ENCODE measurements at regions not wholly inside any gene's neighbourhood (a gene's known extent, or its start where the extent isn't known, plus 50 kb on each side); places are given as distances from the start of the nearest gene placed in this dataset.

DNA sequence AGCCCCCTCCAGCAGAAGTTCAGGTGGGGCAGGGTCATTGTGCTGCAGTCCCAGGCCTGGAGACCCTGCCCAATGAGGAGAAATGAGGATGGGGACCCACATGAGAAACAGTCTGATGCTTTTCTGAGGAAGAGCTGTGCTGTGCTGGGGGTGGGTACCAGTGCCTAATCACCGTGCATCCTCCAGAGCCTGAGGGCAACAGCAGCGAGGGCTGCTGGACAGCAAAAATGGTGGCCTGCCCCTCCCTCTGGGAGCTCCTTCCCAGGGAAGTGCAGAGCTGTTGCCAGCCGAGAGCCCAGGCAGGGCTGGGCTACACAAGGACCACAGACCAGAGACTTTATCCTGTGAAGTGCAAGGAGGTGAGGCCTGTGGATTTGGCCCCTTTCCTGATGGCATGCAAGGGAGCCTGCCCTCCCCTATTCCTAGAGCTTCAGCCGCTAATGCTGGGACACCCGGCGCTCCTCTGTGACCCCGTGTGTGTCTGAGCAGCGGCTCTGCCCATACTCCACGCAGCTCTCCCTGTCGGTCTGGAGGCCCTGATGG lies 134.8 kb downstream of the DSEL start:
- H3K36me3 ChIP-seq (ENCODE audit: control insufficient read depth in 3 of 3, insufficient read depth in 3 of 3, low read length in 3 of 3): no peaks in the 10 kb centered on the region
- no peaks in the 10 kb centered on the region for H3K9me3 ChIP-seq (ENCODE audit: control insufficient read depth in 3 of 3, low read length in 3 of 3)

DNA sequence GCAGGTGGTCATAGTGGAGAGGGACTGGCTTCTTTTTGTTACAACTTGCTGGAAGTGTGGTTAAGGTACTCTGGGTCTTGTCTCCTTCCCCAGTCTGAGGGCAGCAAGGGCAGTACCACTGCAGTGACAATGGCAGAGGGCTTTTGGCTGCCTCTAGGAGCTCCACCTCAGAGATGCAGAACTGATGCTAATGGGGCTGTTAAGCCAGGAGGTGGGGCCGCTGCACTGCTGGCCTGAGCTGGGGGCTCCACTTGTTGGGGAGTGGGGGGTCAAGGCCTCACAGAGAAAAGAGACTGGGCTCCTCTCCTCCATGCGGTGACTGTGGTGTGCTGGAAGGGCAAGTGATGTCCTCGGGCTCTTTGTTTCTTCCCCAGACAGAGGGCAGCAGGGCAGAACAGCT lies 135.7 kb downstream of the DSEL start:
- Histone ChIP-seq H3K9me3 (ENCODE audit: control insufficient read depth in 3 of 3, low read length in 3 of 3) (no peaks in the 10 kb centered on the region), H3K4me1 (ENCODE audit: control insufficient read depth in 3 of 3, insufficient read depth in 3 of 3, low read length in 3 of 3) (no peaks in the 10 kb centered on the region), H3K9ac (ENCODE audit: low read depth in 1 of 3, low read length in 3 of 3) (no peak overlapping the region), H3K4me3 (ENCODE audit: low read length in 3 of 3) (no peak overlapping the region), H3K27me3 (ENCODE audit: control insufficient read depth in 3 of 3, insufficient read depth in 3 of 3, low read length in 3 of 3) (no peaks in the 10 kb centered on the region), H3K36me3 (ENCODE audit: control insufficient read depth in 3 of 3, insufficient read depth in 3 of 3, low read length in 3 of 3) (no peaks in the 10 kb centered on the region), H3K27ac (ENCODE audit: low read depth, low read length) (no peak overlapping the region)

More for the DNA sequence above, 134.8 kb downstream of the DSEL start:
- no peak overlapping the region for H3K27ac ChIP-seq (ENCODE audit: low read depth, low read length)
- H3K9ac ChIP-seq (ENCODE audit: low read depth in 1 of 3, low read length in 3 of 3): no peak overlapping the region
- H3K4me1 ChIP-seq (ENCODE audit: control insufficient read depth in 3 of 3, insufficient read depth in 3 of 3, low read length in 3 of 3): no peaks in the 10 kb centered on the region
- H3K27me3 ChIP-seq (ENCODE audit: control insufficient read depth in 3 of 3, insufficient read depth in 3 of 3, low read length in 3 of 3): no peaks in the 10 kb centered on the region
- H3K4me3 ChIP-seq (ENCODE audit: low read length in 3 of 3): no peak overlapping the region

DNA sequence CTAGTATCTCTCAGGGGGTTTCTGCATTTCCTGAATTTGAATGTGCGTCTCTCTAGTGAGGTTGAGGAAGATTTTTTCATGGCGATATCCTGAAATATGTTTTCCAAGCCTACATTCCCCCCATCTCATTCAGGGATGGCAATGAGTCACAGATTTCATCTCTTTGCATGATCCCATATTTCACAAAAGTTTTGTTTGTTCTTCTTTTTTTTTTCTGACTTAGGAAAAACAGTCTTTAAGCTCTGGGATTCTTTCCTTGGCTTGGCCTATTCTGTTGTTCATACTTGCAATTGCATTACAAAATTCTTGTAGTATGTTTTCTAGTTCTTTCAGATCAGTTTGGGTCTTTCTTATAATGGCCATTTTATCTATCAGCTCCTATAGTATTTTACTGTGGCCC lies 136.5 kb downstream of the DSEL start:
- Histone ChIP-seq H3K4me1 (ENCODE audit: control insufficient read depth in 3 of 3, insufficient read depth in 3 of 3, low read length in 3 of 3) (no peaks in the 10 kb centered on the region), H3K36me3 (ENCODE audit: control insufficient read depth in 3 of 3, insufficient read depth in 3 of 3, low read length in 3 of 3) (no peaks in the 10 kb centered on the region), H3K9ac (ENCODE audit: low read depth in 1 of 3, low read length in 3 of 3) (no peak overlapping the region), H3K4me3 (ENCODE audit: low read length in 3 of 3) (no peak overlapping the region), H3K27me3 (ENCODE audit: control insufficient read depth in 3 of 3, insufficient read depth in 3 of 3, low read length in 3 of 3) (no peaks in the 10 kb centered on the region), H3K9me3 (ENCODE audit: control insufficient read depth in 3 of 3, low read length in 3 of 3) (no peaks in the 10 kb centered on the region), H3K27ac (ENCODE audit: low read depth, low read length) (no peak overlapping the region)

DNA sequence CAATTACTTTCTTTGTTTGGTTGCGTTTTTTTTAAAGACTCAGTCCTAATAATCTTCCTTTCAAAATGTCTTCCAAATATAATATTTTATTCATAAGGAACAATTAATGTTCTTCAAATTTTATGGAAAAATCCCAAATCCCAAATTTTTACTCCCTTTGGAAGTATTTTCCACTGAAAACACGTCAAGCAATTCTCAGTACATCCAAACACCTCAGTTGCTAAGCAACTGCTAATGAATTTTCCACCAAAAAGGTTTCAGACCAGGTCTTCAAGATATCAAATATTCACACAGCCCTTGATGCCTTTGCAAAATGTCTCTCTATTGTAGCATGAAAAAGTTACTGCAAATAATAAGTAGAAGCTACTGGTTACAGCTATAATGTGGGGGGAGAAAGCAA lies 140.1 kb downstream of the DSEL start:
- H3K27ac ChIP-seq (ENCODE audit: low read depth, low read length): no peak overlapping the region
- H3K9ac ChIP-seq (ENCODE audit: low read depth in 1 of 3, low read length in 3 of 3): no peak overlapping the region
- H3K4me3 ChIP-seq (ENCODE audit: low read length in 3 of 3): no peak overlapping the region
- no peaks in the 10 kb centered on the region for H3K27me3 ChIP-seq (ENCODE audit: control insufficient read depth in 3 of 3, insufficient read depth in 3 of 3, low read length in 3 of 3)
- no peaks in the 10 kb centered on the region for H3K4me1 ChIP-seq (ENCODE audit: control insufficient read depth in 3 of 3, insufficient read depth in 3 of 3, low read length in 3 of 3)
- no peaks in the 10 kb centered on the region for H3K36me3 ChIP-seq (ENCODE audit: control insufficient read depth in 3 of 3, insufficient read depth in 3 of 3, low read length in 3 of 3)
- H3K9me3 ChIP-seq (ENCODE audit: control insufficient read depth in 3 of 3, low read length in 3 of 3): no peaks in the 10 kb centered on the region

DNA sequence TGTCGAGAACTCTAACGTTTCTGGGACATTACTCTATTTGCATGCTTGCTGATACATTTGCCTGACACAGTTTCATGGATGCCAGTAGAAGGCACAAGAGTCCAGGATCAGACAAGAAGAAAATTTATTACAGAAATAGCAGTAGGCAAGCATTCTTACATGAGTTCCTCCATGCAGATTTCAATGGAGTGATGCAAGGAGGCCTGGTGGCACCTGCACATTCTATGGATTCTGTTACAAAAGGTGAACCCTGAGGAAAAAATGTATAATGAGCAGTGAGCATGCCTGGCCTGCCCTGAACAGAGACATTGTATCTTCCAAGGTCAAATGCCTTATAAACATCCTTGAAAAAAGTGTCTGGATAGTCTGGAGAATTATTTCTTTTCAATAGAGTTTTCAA lies 142.9 kb downstream of the DSEL start:
- Histone ChIP-seq H3K9ac (ENCODE audit: low read depth in 1 of 3, low read length in 3 of 3) (no peak overlapping the region), H3K9me3 (ENCODE audit: control insufficient read depth in 3 of 3, low read length in 3 of 3) (no peaks in the 10 kb centered on the region), H3K4me1 (ENCODE audit: control insufficient read depth in 3 of 3, insufficient read depth in 3 of 3, low read length in 3 of 3) (no peaks in the 10 kb centered on the region), H3K4me3 (ENCODE audit: low read length in 3 of 3) (no peak overlapping the region), H3K27ac (ENCODE audit: low read depth, low read length) (no peak overlapping the region), H3K27me3 (ENCODE audit: control insufficient read depth in 3 of 3, insufficient read depth in 3 of 3, low read length in 3 of 3) (no peaks in the 10 kb centered on the region), H3K36me3 (ENCODE audit: control insufficient read depth in 3 of 3, insufficient read depth in 3 of 3, low read length in 3 of 3) (no peaks in the 10 kb centered on the region)

DNA sequence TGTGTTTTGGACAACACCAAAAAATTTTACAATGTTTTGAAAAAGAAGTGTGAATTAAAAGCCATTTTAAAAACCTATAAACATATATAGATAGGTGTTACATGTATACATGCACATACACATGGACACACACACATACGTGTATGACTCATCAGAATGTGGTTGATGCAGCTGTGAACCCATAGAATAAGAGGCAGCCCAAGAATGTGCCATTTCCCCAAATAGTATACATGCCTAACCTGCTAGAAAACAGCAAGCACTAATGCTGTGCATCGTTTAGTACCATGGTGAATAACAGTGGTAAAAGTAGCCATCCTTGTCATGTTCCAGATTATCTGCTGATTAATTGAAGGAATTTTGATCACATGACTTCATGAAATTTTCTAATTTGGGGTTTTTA lies 149.0 kb downstream of the DSEL start:
- H3K27ac ChIP-seq (ENCODE audit: low read depth, low read length): no peak overlapping the region
- H3K9ac ChIP-seq (ENCODE audit: low read depth in 1 of 3, low read length in 3 of 3): no peak overlapping the region
- H3K4me1 ChIP-seq (ENCODE audit: control insufficient read depth in 3 of 3, insufficient read depth in 3 of 3, low read length in 3 of 3): no peaks in the 10 kb centered on the region
- no peaks in the 10 kb centered on the region for H3K9me3 ChIP-seq (ENCODE audit: control insufficient read depth in 3 of 3, low read length in 3 of 3)
- H3K4me3 ChIP-seq (ENCODE audit: low read length in 3 of 3): no peak overlapping the region
- no peaks in the 10 kb centered on the region for H3K27me3 ChIP-seq (ENCODE audit: control insufficient read depth in 3 of 3, insufficient read depth in 3 of 3, low read length in 3 of 3)
- H3K36me3 ChIP-seq (ENCODE audit: control insufficient read depth in 3 of 3, insufficient read depth in 3 of 3, low read length in 3 of 3): no peaks in the 10 kb centered on the region

DNA sequence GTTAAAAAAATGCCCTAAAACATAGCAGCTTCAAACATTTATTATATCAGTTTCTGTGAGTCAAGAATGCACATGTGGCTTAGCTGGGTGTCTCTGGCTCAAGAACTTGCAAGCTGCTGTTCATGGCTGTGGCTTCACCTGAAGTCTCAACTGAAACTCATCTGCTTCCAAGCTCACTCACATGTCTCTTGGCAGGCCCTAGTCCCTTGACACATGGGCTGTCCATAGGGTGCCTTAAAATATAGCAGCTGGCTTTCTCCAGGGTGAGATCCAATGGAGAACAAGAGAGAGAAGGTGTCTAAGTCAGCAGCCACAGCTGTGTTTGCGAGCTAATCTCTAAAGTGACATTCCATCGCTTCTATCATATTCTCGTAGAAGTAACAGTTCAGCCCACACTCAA lies 152.8 kb downstream of the DSEL start:
- Histone ChIP-seq H3K4me3 (ENCODE audit: low read length in 3 of 3) (no peak overlapping the region), H3K27ac (ENCODE audit: low read depth, low read length) (no peak overlapping the region), H3K9ac (ENCODE audit: low read depth in 1 of 3, low read length in 3 of 3) (no peak overlapping the region), H3K36me3 (ENCODE audit: control insufficient read depth in 3 of 3, insufficient read depth in 3 of 3, low read length in 3 of 3) (no peaks in the 10 kb centered on the region), H3K4me1 (ENCODE audit: control insufficient read depth in 3 of 3, insufficient read depth in 3 of 3, low read length in 3 of 3) (peaks cover 0 to 8% (median 2%) of the 10 kb centered on the region in 3 donors), H3K9me3 (ENCODE audit: control insufficient read depth in 3 of 3, low read length in 3 of 3) (no peaks in the 10 kb centered on the region), H3K27me3 (ENCODE audit: control insufficient read depth in 3 of 3, insufficient read depth in 3 of 3, low read length in 3 of 3) (no peaks in the 10 kb centered on the region)

DNA sequence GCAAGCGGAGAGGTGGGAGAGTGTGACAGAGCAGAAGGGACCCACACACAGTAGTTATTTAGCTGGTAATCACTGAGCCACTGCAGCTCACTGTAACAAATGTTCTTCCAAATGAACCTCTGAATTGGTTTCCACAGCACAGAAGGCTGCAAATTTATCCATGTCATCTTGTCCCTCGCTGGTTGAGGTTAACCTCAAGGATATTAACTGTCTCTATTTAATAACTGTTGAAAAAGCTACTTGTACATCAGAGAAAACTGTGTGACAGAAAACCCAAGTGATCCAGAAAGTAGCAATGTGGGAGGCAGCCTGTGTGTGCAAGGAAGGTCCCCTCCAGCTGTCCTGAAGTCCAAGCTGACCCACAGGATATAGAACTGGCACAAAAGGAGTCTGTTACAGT lies 153.6 kb downstream of the DSEL start:
- Histone ChIP-seq H3K4me3 (ENCODE audit: low read length in 3 of 3) (no peak overlapping the region), H3K27ac (ENCODE audit: low read depth, low read length) (no peak overlapping the region), H3K36me3 (ENCODE audit: control insufficient read depth in 3 of 3, insufficient read depth in 3 of 3, low read length in 3 of 3) (no peaks in the 10 kb centered on the region)

DNA sequence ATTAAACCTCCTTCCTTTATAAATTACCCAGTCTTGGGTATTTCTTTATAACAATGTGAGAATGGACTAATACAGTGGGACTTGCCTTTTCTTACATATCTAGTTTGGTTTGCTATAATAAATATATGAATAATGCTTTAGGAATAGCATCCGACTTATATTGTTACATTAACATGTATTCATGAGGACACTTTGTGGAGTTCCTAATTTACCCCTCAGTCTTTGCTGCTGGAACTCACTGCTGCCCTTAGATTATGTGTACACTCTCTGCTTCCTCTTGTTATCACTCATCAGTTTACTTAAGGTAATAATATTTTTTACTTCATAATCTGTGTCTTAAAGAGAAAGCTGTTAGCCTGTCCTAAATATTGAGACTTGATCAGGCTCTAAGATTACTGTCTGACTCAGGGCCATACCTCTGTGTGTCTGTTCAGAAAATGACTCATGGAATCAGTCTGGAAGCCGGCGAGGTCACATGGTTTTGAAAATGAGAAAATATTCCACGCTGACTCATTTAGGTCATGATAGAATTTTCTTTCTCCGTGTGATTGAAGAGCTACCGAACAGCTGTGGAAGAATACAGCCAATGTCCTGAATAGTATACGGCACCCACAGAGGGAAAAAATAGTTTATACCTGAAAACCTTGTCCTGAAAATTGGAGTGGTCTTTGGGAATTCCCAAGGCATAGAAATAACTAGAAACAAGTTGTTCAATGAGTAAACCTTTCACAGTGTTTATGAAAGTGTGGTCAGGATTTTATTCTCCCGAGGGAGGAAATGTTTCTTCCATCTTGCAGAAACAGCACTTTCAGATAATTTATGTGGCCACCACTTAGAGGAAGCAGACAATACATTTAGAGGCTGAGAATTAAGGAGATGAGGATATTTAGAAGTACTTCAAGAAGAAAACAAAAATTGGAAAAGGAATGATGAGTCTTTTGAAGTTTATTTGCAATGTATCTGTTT lies 156.4 kb downstream of the DSEL start:
- Histone ChIP-seq H3K27me3 (ENCODE audit: control insufficient read depth in 3 of 3, insufficient read depth in 3 of 3, low read length in 3 of 3) (no peaks in the 10 kb centered on the region), H3K36me3 (ENCODE audit: control insufficient read depth in 3 of 3, insufficient read depth in 3 of 3, low read length in 3 of 3) (no peaks in the 10 kb centered on the region), H3K9me3 (ENCODE audit: control insufficient read depth in 3 of 3, low read length in 3 of 3) (no peaks in the 10 kb centered on the region), H3K9ac (ENCODE audit: low read depth in 1 of 3, low read length in 3 of 3) (peak overlapping the region in 2 of 3 donors; percentile 21 to 51), H3K4me1 (ENCODE audit: control insufficient read depth in 3 of 3, insufficient read depth in 3 of 3, low read length in 3 of 3) (peaks cover 0 to 8% (median 2%) of the 10 kb centered on the region in 3 donors), H3K27ac (ENCODE audit: low read depth, low read length) (peak overlapping the region; percentile 84), H3K4me3 (ENCODE audit: low read length in 3 of 3) (peak overlapping the region in 2 of 3 donors; percentile 12 to 45)

More for the DNA sequence above, 153.6 kb downstream of the DSEL start:
- Histone ChIP-seq H3K9ac (ENCODE audit: low read depth in 1 of 3, low read length in 3 of 3) (no peak overlapping the region), H3K9me3 (ENCODE audit: control insufficient read depth in 3 of 3, low read length in 3 of 3) (no peaks in the 10 kb centered on the region), H3K4me1 (ENCODE audit: control insufficient read depth in 3 of 3, insufficient read depth in 3 of 3, low read length in 3 of 3) (peaks cover 0 to 8% (median 2%) of the 10 kb centered on the region in 3 donors), H3K27me3 (ENCODE audit: control insufficient read depth in 3 of 3, insufficient read depth in 3 of 3, low read length in 3 of 3) (no peaks in the 10 kb centered on the region)

DNA sequence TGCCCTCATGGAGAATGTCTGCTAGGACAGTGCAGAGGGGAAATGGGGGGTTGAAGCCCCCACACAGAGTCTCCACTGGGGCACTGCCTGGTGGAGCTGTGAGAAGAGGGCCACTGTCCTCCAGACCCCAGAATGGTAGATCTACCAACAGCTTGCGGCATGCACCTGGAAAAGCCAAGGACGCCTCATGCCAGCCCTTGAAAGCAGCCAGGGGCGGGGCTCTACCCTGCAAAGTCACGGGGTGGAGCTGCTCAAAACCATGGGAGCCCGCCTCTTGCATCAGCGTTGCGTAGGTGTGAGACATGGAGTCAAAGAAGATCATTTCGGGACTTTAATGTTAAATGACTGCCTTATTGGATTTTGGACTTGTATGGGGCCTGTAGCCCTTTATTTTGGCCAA lies 157.6 kb downstream of the DSEL start:
- Histone ChIP-seq H3K27ac (ENCODE audit: low read depth, low read length) (peak overlapping the region; percentile 84), H3K9ac (ENCODE audit: low read depth in 1 of 3, low read length in 3 of 3) (no peak overlapping the region), H3K4me3 (ENCODE audit: low read length in 3 of 3) (no peak overlapping the region)

More for the DNA sequence above, 157.6 kb downstream of the DSEL start:
- H3K9me3 ChIP-seq (ENCODE audit: control insufficient read depth in 3 of 3, low read length in 3 of 3): no peaks in the 10 kb centered on the region
- no peaks in the 10 kb centered on the region for H3K27me3 ChIP-seq (ENCODE audit: control insufficient read depth in 3 of 3, insufficient read depth in 3 of 3, low read length in 3 of 3)
- H3K4me1 ChIP-seq (ENCODE audit: control insufficient read depth in 3 of 3, insufficient read depth in 3 of 3, low read length in 3 of 3): peaks cover 0 to 8% (median 2%) of the 10 kb centered on the region in 3 donors
- no peaks in the 10 kb centered on the region for H3K36me3 ChIP-seq (ENCODE audit: control insufficient read depth in 3 of 3, insufficient read depth in 3 of 3, low read length in 3 of 3)
